GM12891 (cell line): ENCODE measurements at regions not wholly inside any gene's neighbourhood (a gene's known extent, or its start where the extent isn't known, plus 50 kb on each side); places are given as distances from the start of the nearest gene placed in this dataset.

ENCODE experiments used
- DNase-seq: peaks from one replicate; pipeline ENCODE4 v3.0.0; 2011; ENCODE audit warnings: low spot score; ENCODE audit not compliant: insufficient read length
- FAIRE-seq: peaks from 2 replicates; lab custom pipeline; 2011; peaks lifted over from hg19 to GRCh38; lab: Jason Lieb, UNC
- PAX5 ChIP-seq: IDR thresholded peaks from 2 replicates; pipeline ENCODE4 v1.6.1; 2011; ENCODE audit warnings: low read length, moderate library complexity, mild to moderate bottlenecking; ENCODE audit not compliant: insufficient read depth, severe bottlenecking
- POLR2A ChIP-seq: IDR thresholded peaks from 2 replicates; pipeline ENCODE4 v1.6.1; 2011; ENCODE audit warnings: low read depth, low read length, control low read depth
- POLR2AphosphoS5 ChIP-seq: IDR thresholded peaks from 2 replicates; pipeline ENCODE4 v1.6.1; 2011; ENCODE audit warnings: low read depth, low read length, control low read depth
- POU2F2 ChIP-seq: IDR thresholded peaks from 2 replicates; pipeline ENCODE4 v1.6.1; 2011; ENCODE audit warnings: low read depth, mild to moderate bottlenecking, control low read depth, low read length, moderate library complexity
- SPI1 ChIP-seq: IDR thresholded peaks from 2 replicates; pipeline ENCODE4 v1.6.1; 2011; ENCODE audit warnings: low read depth, low read length, control low read depth
- TAF1 ChIP-seq: IDR thresholded peaks from 2 replicates; pipeline ENCODE4 v1.6.1; 2011; ENCODE audit warnings: low read depth, low read length, control low read depth

DNA sequence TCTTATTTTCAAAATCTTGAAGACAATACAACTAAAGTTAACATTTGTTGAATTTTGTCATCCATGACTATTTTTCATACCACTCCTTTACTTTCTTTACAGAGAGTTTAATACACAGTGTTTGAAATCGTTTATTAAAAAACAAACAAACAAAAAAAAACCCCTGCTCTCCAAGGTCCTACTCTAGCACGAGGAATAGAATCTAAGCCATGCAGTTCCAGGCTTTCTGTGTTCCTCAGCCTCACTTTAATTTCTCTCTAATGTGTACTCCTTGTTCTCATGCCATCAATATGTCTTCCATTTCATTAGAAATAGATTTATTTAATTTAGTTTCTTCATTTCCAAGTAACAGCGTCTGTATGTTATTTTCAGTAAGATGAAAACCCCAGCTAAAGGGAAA is 381.2 kb upstream of the MC4R start:
- TF ChIP-seq PAX5 (no peak), POLR2AphosphoS5 (no peak), POLR2A (no peak), POU2F2 (no peak), SPI1 (no peak), TAF1 (no peak)
- no peak for FAIRE-seq
- no peak for DNase-seq

DNA sequence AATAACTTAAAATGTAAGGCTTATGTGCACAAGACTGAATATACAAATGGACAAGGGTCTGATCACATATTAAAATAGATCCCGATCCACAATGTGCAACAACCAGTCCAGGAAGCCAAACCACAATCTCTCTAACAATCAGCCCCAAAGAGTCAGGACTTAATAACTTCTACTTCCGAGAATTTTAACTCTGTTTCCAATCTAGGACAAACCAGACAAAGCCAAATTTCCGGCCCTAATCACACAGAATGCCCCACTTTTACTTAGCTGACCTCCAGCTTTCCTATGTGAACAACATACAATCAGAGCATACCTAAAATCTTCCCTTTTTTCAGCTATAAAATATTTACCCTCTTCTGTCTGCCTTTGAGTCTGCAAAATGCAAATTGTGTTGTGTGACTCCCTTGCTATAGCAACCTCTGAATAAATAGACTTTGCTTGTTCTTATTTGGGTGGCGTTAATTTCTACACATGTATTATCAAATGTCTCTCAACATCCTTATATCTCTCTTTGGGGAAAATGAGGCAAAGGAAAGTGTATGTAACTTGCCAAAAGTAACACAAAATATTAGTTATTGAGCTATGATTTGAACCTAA is 381.9 kb upstream of the MC4R start:
- no peak for TF ChIP-seq POLR2AphosphoS5
- no peak for TF ChIP-seq PAX5
- no peak for TF ChIP-seq POLR2A
- no peak for TF ChIP-seq POU2F2
- TF ChIP-seq TAF1: no peak
- TF ChIP-seq SPI1: no peak
- FAIRE-seq (no peak), DNase-seq (no peak)

GRCh38 chr18:60755134-60755533 is 382.6 kb upstream of the MC4R start:
- no peak for DNase-seq
- TF ChIP-seq TAF1 (no peak), POU2F2 (no peak), POLR2A (no peak), PAX5 (no peak), POLR2AphosphoS5 (no peak), SPI1 (no peak)
- FAIRE-seq: no peak

GRCh38 chr18:60775978-60776377 is 403.4 kb upstream of the MC4R start:
- TF ChIP-seq POLR2A (no peak), POLR2AphosphoS5 (no peak), SPI1 (no peak), TAF1 (no peak), POU2F2 (no peak), PAX5 (no peak)
- DNase-seq (no peak), FAIRE-seq (no peak)

DNA sequence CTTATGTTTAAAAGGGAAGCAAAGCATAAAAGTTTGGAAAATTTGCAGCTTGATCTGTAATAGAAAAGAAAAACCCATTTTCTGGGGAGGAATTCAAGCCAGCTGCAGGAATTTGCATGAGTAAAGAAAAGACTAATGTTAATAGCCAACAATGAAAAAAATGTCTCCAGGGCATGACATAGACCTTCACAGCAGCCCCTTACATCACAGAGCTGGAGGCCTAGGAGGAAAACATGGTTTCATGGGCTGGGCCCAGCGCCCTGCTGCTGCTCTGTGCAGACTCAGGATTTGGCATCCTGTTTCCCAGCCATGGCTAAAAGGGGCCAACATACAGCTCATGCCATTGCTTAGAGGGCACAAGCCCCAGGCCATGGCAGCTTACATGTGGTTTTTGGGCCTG is 411.6 kb upstream of the MC4R start:
- FAIRE-seq: no peak
- TF ChIP-seq POLR2A (no peak), POLR2AphosphoS5 (no peak), POU2F2 (no peak), PAX5 (no peak), SPI1 (no peak), TAF1 (no peak)
- no peak for DNase-seq

DNA sequence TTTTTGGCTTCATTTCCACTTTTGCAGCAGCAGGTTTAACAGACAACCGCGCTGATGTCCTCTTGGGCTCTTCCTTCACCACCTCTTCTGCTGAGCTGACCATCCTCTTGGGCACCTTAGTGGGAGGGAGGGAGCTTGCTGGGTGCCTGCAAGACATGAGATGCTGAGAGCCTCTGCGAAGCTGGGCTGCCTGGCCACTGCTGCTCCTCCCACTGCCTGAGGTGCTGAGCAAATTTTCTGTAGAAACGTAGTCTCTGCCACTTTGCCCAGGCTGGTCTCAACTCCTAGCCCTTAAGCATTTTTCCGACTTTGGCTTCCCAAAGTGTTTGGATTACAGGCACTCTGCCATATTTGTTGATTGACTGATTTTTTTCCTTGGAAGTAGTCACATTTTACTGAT is 422.2 kb upstream of the MC4R start:
- TF ChIP-seq TAF1 (no peak), POU2F2 (no peak), POLR2A (no peak), PAX5 (no peak), POLR2AphosphoS5 (no peak), SPI1 (no peak)
- no peak for DNase-seq
- FAIRE-seq: no peak

GRCh38 chr18:60804415-60804814 is 431.8 kb upstream of the MC4R start:
- DNase-seq (no peak), FAIRE-seq (no peak)
- TF ChIP-seq PAX5 (no peak), SPI1 (no peak), POU2F2 (no peak), POLR2AphosphoS5 (no peak), POLR2A (no peak), TAF1 (no peak)

GRCh38 chr18:60809937-60810336 is 437.4 kb upstream of the MC4R start:
- DNase-seq: no peak
- no peak for TF ChIP-seq SPI1
- TF ChIP-seq PAX5: no peak
- TF ChIP-seq POU2F2: no peak
- FAIRE-seq: no peak

DNA sequence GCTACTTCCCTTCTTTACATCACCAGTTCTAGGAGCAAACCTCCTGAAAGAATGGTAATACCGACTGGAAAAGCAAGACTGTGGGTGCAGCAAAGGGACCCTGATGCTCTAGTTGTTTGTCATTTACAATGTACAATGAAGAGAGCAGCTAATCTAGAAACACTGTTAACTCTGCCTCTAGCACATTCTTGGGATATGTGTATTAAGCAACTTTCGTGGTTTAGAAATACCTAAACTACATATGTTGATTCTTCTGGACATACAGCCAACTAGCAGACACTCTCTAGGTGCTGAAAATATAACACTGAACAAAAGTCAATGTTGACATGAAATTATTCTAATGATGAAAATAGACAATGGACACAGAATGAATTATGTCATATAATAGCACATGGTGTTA is 440.3 kb upstream of the MC4R start:
- no peak for DNase-seq
- FAIRE-seq: no peak
- TF ChIP-seq POLR2AphosphoS5 (no peak), POU2F2 (no peak), PAX5 (no peak), SPI1 (no peak), TAF1 (no peak), POLR2A (no peak)

- FAIRE-seq (no peak), DNase-seq (no peak)
- TF ChIP-seq TAF1: no peak
- no peak for TF ChIP-seq PAX5
- no peak for TF ChIP-seq POU2F2
- TF ChIP-seq POLR2A: no peak
- TF ChIP-seq POLR2AphosphoS5: no peak
- no peak for TF ChIP-seq SPI1
These were observed 453.8 kb upstream of the MC4R start for GRCh38 chr18:60826346-60826745.
